ENCODE measurements at regions not wholly inside any gene's neighbourhood (a gene's known extent, or its start where the extent isn't known, plus 50 kb on each side); places are given as distances from the start of the nearest gene placed in this dataset.

DNA sequence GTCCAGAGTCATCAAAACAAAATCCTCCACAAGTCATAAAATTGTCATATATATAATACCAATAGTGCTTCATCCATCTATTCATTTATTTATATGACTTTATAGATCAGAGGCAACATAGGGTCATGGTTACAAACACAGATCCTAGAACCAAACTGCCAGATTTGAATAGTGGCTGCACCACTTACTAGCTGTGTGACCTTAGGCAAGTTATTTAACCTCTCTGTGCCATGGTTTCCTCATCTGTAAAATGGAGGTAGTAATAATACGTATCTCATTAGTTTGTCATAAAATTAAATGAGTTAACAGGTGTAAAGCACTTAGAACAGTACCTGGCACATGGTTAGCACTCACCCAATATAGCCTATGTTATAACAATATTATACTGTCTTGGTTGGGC, 58.9 kb upstream of the BZW1 start:
- no peak for DNase-seq

GRCh38 chr2:200756618-200757321, 54.9 kb upstream of the BZW1 start:
- peak; percentile 80 for DNase-seq

GRCh38 chr2:200757399-200757798, 54.3 kb upstream of the BZW1 start:
- no peak for DNase-seq

GRCh38 chr2:200758341-200758740, 53.4 kb upstream of the BZW1 start:
- no peak for DNase-seq

DNA sequence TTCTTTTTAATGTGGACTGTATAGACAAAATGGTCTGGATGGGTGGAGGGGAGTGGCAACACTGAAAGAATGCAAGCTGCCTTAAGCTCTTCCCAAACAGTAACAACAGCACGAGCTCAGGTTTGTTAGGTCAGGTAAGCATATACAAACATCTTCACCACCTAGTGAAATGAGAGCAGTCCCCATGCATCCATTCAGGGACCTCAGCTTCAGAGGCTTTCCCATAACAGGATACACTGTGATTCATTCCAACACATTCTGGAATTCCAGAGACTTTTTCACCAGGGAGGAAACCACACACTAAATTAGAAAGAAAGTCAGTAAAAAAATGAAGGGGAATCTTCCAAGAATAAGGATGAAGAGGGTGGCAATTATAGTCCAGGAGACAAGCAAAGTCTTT, 50.4 kb upstream of the BZW1 start:
- DNase-seq: peak; percentile 79

Data from fibroblast of skin of back (primary cell).